ENCODE measurements at regions not wholly inside any gene's neighbourhood (a gene's known extent, or its start where the extent isn't known, plus 50 kb on each side); places are given as distances from the start of the nearest gene placed in this dataset.

GRCh38 chr7:9822458-9823290 is 1151.0 kb upstream of the PHF14 start:
- WGBS (ENCODE audit: extremely low coverage, insufficient read length, low lambda C conversion rate) = no CpG with 5 or more reads among the region's 20 CpGs
- Mint-ChIP-seq H3K9me3 (peaks cover 0 to 9% of the 10 kb centered on the region in 2 experiments; a peak in 3 of 5 replicates), H3K4me3 (no peak overlapping the region), H3K27ac (no peak overlapping the region; a peak in 1 of 7 replicates), H3K4me1 (no peaks in the 10 kb centered on the region), H3K27me3 (ENCODE audit: low read depth) (no peaks in the 10 kb centered on the region; the same call in 1 of the 2 replicates), H3K36me3 (ENCODE audit: insufficient read depth in 1 of 3, low read depth in 3 of 3) (peaks cover 0 to 8% (median 6%) of the 10 kb centered on the region in 3 experiments; a peak in 4 of 7 replicates)
- Histone ChIP-seq H3K14ac (ENCODE audit: insufficient read depth, low read length) (no peak overlapping the region), H2BK120ac (ENCODE audit: low read depth, low read length, poor library complexity, severe bottlenecking) (no peak overlapping the region), H3K56ac (ENCODE audit: insufficient read length, low read depth, low read length) (no peak overlapping the region), H2BK20ac (ENCODE audit: low read depth, low read length, poor library complexity, severe bottlenecking) (no peak overlapping the region), H3T11ph (ENCODE audit: low read length) (no peak overlapping the region), H3K4me1 (ENCODE audit: insufficient read depth, low read length) (no peaks in the 10 kb centered on the region), H3K79me1 (ENCODE audit: insufficient read depth, low read depth, low read length, poor library complexity, severe bottlenecking) (no peaks in the 10 kb centered on the region), H3K4ac (ENCODE audit: low read depth, low read length) (no peak overlapping the region), H2AFZ (ENCODE audit: low read length) (no peak overlapping the region), H4K8ac (replicated peaks; ENCODE audit: insufficient read length, low read depth, low read length) (no peak overlapping the region), H2BK5ac (ENCODE audit: insufficient read length, low read length) (no peak overlapping the region), H3K79me2 (ENCODE audit: insufficient read depth, low read length) (no peaks in the 10 kb centered on the region), H4K20me1 (ENCODE audit: control insufficient read depth, insufficient read depth, insufficient read length) (no peaks in the 10 kb centered on the region), H2AK5ac (ENCODE audit: insufficient read length, low read length) (no peak overlapping the region), H3K27ac (ENCODE audit: insufficient read length, low read depth, low read length) (no peak overlapping the region), H4K5ac (ENCODE audit: insufficient read length, low read depth, low read length) (no peak overlapping the region), H4K91ac (ENCODE audit: insufficient read length, low read depth, low read length) (no peak overlapping the region), H3K18ac (ENCODE audit: insufficient read length, low read depth, low read length) (no peak overlapping the region), H3K4me2 (ENCODE audit: insufficient read depth, insufficient read length, low read length) (no peak overlapping the region), H3K27me3 (ENCODE audit: insufficient read depth, low read length) (no peaks in the 10 kb centered on the region), H2BK12ac (ENCODE audit: insufficient read length, low read depth, low read length) (no peak overlapping the region), H3K9ac (ENCODE audit: extremely low read depth, insufficient read length, low read length) (no peak overlapping the region), H3K23ac (ENCODE audit: insufficient read length, low read depth, low read length) (no peak overlapping the region), H2BK15ac (ENCODE audit: low read depth, low read length) (no peak overlapping the region), H3K23me2 (ENCODE audit: insufficient read length, low read depth, low read length, poor library complexity, severe bottlenecking) (no peaks in the 10 kb centered on the region), H3K9me3 (ENCODE audit: control insufficient read depth, low read depth, low read length) (no peaks in the 10 kb centered on the region)
- no peak for TF ChIP-seq CTCF (conservative IDR thresholded peaks at IDR 0.05)
- DNase-seq = no peak

Data from H9 (cell line).